ENCODE measurements at regions not wholly inside any gene's neighbourhood (a gene's known extent, or its start where the extent isn't known, plus 50 kb on each side); places are given as distances from the start of the nearest gene placed in this dataset.

- Mint-ChIP-seq H3K27me3 (peaks cover 3% of the 10 kb centered on the region), H3K9me3 (no peaks in the 10 kb centered on the region), H3K4me1 (no peaks in the 10 kb centered on the region), H3K27ac (no peak overlapping the region), H3K4me3 (no peak overlapping the region)
- DNase-seq: no peak
- no peak for ATAC-seq
Observed at GRCh38 chr2:204329532-204329931, 215.7 kb upstream of the PARD3B start.

DNA sequence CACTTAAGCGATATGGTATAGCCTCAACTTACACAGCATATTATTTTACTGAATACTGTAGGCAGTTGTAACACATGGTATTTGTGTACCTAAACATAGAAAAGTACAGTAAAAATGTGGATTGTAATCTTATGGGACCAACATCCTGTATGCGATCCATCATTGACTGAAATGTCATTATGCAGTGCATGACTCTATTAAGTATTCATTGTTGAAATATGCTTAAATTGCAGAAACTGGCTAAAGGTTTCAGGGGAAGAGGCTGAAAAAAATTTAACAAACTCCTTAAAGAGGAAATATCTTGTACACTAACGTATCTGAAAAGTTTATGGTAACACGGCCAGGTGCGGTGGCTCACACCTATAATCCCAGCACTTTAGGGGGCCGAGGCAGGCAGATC is 214.1 kb upstream of the PARD3B start:
- Mint-ChIP-seq H3K27ac (no peak overlapping the region), H3K9me3 (no peaks in the 10 kb centered on the region), H3K27me3 (peaks cover 7% of the 10 kb centered on the region), H3K4me1 (no peaks in the 10 kb centered on the region), H3K4me3 (no peak overlapping the region)
- ATAC-seq (no peak), DNase-seq (no peak)

DNA sequence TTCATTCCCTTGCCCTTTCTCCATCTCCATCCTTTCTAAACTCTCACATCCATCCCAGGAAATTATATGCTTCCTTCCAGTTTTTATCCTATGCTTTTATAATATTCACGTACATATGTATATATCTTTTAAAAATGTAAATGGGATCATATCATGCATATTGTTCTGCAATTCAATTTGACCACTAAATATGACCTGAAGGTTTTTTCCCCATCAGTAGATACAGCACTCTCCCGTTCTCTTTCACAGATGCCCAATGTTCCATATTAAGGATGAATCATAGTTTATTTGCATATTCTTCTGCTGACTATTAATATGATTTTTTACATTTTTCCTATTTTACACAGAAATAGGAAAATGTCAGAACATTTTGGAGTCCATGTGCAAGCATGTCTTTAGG is 213.3 kb upstream of the PARD3B start:
- no peak for ATAC-seq
- Mint-ChIP-seq H3K9me3 (no peaks in the 10 kb centered on the region), H3K27me3 (peaks cover 15% of the 10 kb centered on the region), H3K4me3 (no peak overlapping the region), H3K4me1 (no peaks in the 10 kb centered on the region), H3K27ac (no peak overlapping the region)
- DNase-seq: no peak

- no peak for DNase-seq
- Mint-ChIP-seq H3K27me3 (peaks cover 22% of the 10 kb centered on the region), H3K9me3 (no peaks in the 10 kb centered on the region), H3K4me1 (no peaks in the 10 kb centered on the region), H3K4me3 (no peak overlapping the region), H3K27ac (no peak overlapping the region)
- no peak for ATAC-seq
Observed at GRCh38 chr2:204332706-204333105, 212.6 kb upstream of the PARD3B start.

DNA sequence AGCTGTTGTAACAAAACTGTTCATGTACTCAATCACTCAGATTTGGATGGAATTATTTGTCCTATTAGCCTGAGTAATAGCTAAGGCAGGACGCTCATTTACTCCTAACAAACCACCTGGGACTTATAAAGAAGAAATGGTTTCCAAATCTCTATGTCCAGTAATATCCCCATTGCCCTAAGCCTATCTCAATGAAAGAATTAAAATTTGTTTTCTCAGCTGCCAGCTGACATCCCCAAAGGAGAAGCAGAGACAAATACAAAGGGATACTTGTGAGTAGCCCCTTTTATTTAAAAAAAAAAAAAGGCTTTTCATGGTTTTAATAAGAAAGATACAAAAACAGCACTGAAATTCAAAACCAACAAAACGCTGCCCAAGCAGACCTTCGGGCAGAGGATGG is 211.4 kb upstream of the PARD3B start:
- no peaks in the 10 kb centered on the region for H3K9me3 Mint-ChIP-seq
- no peak overlapping the region for H3K4me3 Mint-ChIP-seq

GRCh38 chr2:204335451-204336058 is 209.7 kb upstream of the PARD3B start:
- H3K27ac Mint-ChIP-seq: no peak overlapping the region
- no peaks in the 10 kb centered on the region for H3K9me3 Mint-ChIP-seq
- DNase-seq (no peak), ATAC-seq (no peak)
- no peak overlapping the region for H3K4me3 Mint-ChIP-seq
- H3K27me3 Mint-ChIP-seq: peaks cover 47% of the 10 kb centered on the region
- no peaks in the 10 kb centered on the region for H3K4me1 Mint-ChIP-seq

More for the DNA sequence above, 211.4 kb upstream of the PARD3B start:
- DNase-seq (no peak), ATAC-seq (no peak)
- no peaks in the 10 kb centered on the region for H3K4me1 Mint-ChIP-seq
- H3K27me3 Mint-ChIP-seq: peaks cover 34% of the 10 kb centered on the region
- H3K27ac Mint-ChIP-seq: no peak overlapping the region

GRCh38 chr2:204336153-204336744 is 209.0 kb upstream of the PARD3B start:
- H3K9me3 Mint-ChIP-seq: no peaks in the 10 kb centered on the region
- ATAC-seq (no peak), DNase-seq (no peak)
- H3K27me3 Mint-ChIP-seq: peaks cover 47% of the 10 kb centered on the region
- H3K27ac Mint-ChIP-seq: no peak overlapping the region
- no peak overlapping the region for H3K4me3 Mint-ChIP-seq
- no peaks in the 10 kb centered on the region for H3K4me1 Mint-ChIP-seq

DNA sequence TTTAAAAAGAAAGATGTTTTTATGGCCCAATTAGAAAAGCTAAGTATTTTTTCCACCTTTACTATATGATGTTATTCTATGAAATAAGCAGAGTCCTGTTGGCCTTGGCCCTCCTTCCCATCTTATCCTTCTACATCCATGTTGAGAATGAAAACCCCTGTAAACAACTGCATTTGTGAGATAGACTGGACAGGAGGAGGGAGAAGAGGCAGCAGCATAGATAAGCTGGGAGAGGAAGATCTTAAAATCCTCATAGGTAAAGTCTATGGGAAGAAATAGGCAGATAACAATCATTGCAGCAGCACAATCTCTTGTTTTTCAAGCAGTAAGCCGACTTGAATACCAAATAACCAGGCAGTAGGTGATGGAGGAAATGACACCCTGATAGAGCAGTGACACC is 207.6 kb upstream of the PARD3B start:
- DNase-seq (no peak), ATAC-seq (no peak)
- Mint-ChIP-seq H3K27me3 (peaks cover 47% of the 10 kb centered on the region), H3K4me3 (no peak overlapping the region), H3K27ac (no peak overlapping the region), H3K9me3 (no peaks in the 10 kb centered on the region), H3K4me1 (no peaks in the 10 kb centered on the region)

DNA sequence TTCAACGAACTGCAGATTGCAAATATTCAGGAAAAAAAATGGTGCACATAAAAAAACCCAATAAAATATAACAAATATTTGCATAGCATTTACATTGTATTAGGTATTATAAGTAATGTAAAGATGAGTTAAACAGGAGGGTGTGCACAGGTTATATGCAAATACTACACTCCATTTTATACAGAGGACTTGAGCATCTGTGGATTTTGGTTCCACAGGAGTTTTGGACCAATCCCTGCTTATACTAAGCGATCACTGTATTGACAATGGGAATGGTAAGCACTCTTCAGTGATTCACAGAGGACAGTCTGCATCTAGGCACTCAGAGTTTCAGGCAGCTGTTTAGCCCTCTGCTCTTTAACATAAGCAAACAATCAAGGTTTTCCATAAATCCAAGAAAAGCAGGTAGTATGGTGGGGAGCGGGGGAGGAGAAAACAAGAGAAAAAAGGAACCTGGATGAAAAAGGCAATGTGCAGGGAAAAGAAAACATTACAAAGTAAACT is 206.0 kb upstream of the PARD3B start:
- no peak for ATAC-seq
- H3K4me1 Mint-ChIP-seq: no peaks in the 10 kb centered on the region
- H3K9me3 Mint-ChIP-seq: no peaks in the 10 kb centered on the region
- H3K27ac Mint-ChIP-seq: no peak overlapping the region
- peaks cover 47% of the 10 kb centered on the region for H3K27me3 Mint-ChIP-seq
- no peak overlapping the region for H3K4me3 Mint-ChIP-seq
- no peak for DNase-seq

DNA sequence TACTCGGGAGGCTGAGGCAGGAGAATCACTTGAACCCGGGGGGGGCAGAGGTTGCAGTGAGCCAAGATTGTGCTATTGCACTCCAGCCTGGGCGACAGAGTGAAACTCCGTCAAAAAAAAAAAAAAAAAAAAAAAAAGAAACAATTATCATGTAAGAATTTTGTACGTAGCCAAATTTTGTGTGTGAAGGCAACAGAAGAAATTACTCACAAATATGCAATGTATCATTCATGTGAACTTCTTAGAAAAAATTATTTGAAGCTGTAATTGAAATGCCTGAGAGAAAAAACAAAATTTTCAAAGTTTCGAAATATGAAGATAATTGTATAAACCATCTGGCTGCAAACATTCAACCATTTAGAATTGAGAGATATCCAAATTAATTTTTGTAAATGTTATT is 204.8 kb upstream of the PARD3B start:
- Mint-ChIP-seq H3K27ac (no peak overlapping the region), H3K4me3 (no peak overlapping the region), H3K4me1 (no peaks in the 10 kb centered on the region), H3K27me3 (peaks cover 46% of the 10 kb centered on the region), H3K9me3 (no peaks in the 10 kb centered on the region)
- ATAC-seq: no peak
- DNase-seq: no peak

- no peak for ATAC-seq
- no peak for DNase-seq
- Mint-ChIP-seq H3K9me3 (no peaks in the 10 kb centered on the region), H3K27me3 (peaks cover 40% of the 10 kb centered on the region), H3K27ac (no peak overlapping the region), H3K4me1 (no peaks in the 10 kb centered on the region), H3K4me3 (no peak overlapping the region)
Observed at GRCh38 chr2:204341887-204342276, 203.4 kb upstream of the PARD3B start.

DNA sequence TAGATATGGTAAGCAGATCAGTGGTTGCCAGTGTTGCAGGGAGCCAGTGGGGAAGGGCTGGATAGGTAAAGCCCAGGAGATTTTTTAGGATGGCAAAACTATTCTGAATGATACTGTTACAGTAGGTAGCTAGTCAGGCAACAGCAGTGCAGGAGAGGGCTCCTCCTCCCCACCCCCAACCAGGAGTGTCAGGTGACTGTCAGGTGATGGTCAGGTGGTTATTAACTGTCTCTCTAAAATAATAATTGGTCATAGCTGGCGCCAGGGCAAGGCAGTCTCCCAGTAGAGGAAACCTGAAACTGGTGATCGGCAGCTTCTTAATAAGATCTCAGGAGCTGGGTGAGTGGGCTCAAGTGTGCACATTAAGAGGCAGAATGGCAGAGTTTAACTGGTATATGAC is 201.6 kb upstream of the PARD3B start:
- Mint-ChIP-seq H3K4me1 (no peaks in the 10 kb centered on the region), H3K4me3 (no peak overlapping the region), H3K27ac (no peak overlapping the region), H3K27me3 (peaks cover 22% of the 10 kb centered on the region), H3K9me3 (no peaks in the 10 kb centered on the region)
- ATAC-seq (no peak), DNase-seq (no peak)

- Mint-ChIP-seq H3K4me1 (no peaks in the 10 kb centered on the region), H3K9me3 (no peaks in the 10 kb centered on the region), H3K27me3 (peaks cover 18% of the 10 kb centered on the region), H3K27ac (no peak overlapping the region), H3K4me3 (no peak overlapping the region)
- ATAC-seq (no peak), DNase-seq (no peak)
Observed at GRCh38 chr2:204344119-204344518, 201.2 kb upstream of the PARD3B start.

DNA sequence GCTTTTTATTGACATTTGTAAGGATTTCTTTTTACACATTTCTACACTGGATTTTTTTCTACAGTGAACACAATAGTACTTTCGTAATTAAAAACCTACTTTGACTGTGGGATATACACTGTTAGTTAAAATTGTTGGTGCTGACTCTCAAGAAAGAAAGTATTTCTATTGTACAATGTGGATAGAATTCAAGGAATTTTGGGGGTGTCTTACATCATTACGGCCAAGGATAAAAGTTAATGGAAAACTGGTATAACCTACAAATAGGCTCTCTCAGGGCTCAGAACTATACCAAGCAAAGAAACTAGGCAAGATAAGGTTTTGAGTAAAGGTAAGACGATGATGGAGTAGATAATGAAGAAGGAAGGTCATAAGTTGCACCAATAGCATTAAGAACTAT is 198.4 kb upstream of the PARD3B start:
- no peak for ATAC-seq
- Mint-ChIP-seq H3K27me3 (peaks cover 8% of the 10 kb centered on the region), H3K9me3 (no peaks in the 10 kb centered on the region), H3K27ac (no peak overlapping the region), H3K4me3 (no peak overlapping the region), H3K4me1 (no peaks in the 10 kb centered on the region)
- no peak for DNase-seq

GRCh38 chr2:204353823-204354222 is 191.5 kb upstream of the PARD3B start:
- H3K27me3 Mint-ChIP-seq: peaks cover 11% of the 10 kb centered on the region

DNA sequence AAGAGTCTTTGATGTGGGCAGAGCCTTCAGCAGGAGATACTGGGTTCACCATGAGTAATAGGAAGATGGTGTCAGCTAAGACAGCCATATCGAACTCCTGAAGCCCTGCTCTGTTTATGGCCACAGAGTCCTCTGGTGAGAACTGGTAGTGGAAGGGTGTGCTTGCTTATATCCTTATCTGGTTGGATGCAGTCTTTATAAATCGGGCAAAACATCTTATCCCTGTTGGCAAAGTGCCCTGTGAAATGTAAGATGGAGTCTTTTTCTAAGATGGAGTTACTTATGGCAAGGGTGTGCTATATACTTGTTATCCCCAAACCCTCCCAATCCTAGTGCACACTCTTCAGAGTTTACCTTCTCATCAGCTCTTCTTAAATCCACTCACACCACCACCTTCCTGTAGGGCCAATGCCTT is 190.8 kb upstream of the PARD3B start:
- DNase-seq (no peak), ATAC-seq (no peak)
- H3K4me1 Mint-ChIP-seq: no peaks in the 10 kb centered on the region
- H3K27ac Mint-ChIP-seq: no peak overlapping the region
- peaks cover 11% of the 10 kb centered on the region for H3K27me3 Mint-ChIP-seq
- H3K4me3 Mint-ChIP-seq: no peak overlapping the region
- H3K9me3 Mint-ChIP-seq: no peaks in the 10 kb centered on the region

More at GRCh38 chr2:204353823-204354222, 191.5 kb upstream of the PARD3B start:
- Mint-ChIP-seq H3K4me1 (no peaks in the 10 kb centered on the region), H3K4me3 (no peak overlapping the region), H3K27ac (no peak overlapping the region), H3K9me3 (no peaks in the 10 kb centered on the region)
- DNase-seq: no peak
- no peak for ATAC-seq

DNA sequence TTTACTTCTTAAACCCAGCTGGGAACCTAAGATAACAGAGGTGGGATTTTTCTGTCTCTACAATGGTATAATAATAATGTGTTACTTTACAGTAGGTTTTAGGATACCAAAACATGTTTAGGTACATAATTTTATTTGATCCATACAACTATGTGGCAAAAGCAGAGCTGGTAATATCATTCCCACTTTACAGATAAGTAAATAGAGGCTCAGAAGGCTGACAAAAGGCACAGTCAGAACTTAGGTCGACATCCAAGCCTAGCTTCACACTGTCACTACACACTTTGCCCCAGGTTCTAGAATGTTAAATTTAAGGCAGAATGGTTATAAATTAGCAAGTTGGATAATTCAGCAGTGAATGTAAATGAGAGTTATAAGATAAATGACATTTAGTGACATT is 189.6 kb upstream of the PARD3B start:
- H3K27ac Mint-ChIP-seq: no peak overlapping the region
- H3K9me3 Mint-ChIP-seq: no peaks in the 10 kb centered on the region
- peaks cover 11% of the 10 kb centered on the region for H3K27me3 Mint-ChIP-seq
- no peak overlapping the region for H3K4me3 Mint-ChIP-seq
- no peaks in the 10 kb centered on the region for H3K4me1 Mint-ChIP-seq
- DNase-seq (no peak), ATAC-seq (no peak)
